PFSK-1 (cell line): ENCODE measurements at regions not wholly inside any gene's neighbourhood (a gene's known extent, or its start where the extent isn't known, plus 50 kb on each side); places are given as distances from the start of the nearest gene placed in this dataset.

ENCODE experiments used
- FOXP2 ChIP-seq: optimal IDR thresholded peaks from 2 replicates; pipeline ENCODE3; 2011; ENCODE audit warnings: borderline replicate concordance, control low read depth, inconsistent platforms; ENCODE audit not compliant: insufficient read depth; ENCODE audit errors: extremely low read length, extremely low read depth
- POLR2AphosphoS5 ChIP-seq: IDR thresholded peaks from 2 replicates; pipeline ENCODE4 v1.6.1; 2012; ENCODE audit warnings: low read depth, mild to moderate bottlenecking, control low read depth, low read length, moderate library complexity
- REST ChIP-seq, 2 experiments: IDR thresholded peaks; 2 replicates each; pipeline versions ENCODE4 v1.6.1 to v1.8.0; 2011 to 2012; ENCODE audit warnings: low read depth in 2 of 2, low read length in 2 of 2, control low read depth in 1 of 2, inconsistent platforms in 1 of 2, mild to moderate bottlenecking in 1 of 2, moderate library complexity in 1 of 2; ENCODE audit not compliant: insufficient read depth in 1 of 2
- SIN3A ChIP-seq: IDR thresholded peaks from 2 replicates; pipeline ENCODE4 v1.6.1; 2012; ENCODE audit warnings: mild to moderate bottlenecking, low read length, moderate library complexity, borderline replicate concordance; ENCODE audit not compliant: insufficient read depth
- TAF1 ChIP-seq: IDR thresholded peaks from 2 replicates; pipeline ENCODE4 v1.6.1; 2012; ENCODE audit warnings: low read length, control low read depth, borderline replicate concordance; ENCODE audit not compliant: insufficient read depth

DNA sequence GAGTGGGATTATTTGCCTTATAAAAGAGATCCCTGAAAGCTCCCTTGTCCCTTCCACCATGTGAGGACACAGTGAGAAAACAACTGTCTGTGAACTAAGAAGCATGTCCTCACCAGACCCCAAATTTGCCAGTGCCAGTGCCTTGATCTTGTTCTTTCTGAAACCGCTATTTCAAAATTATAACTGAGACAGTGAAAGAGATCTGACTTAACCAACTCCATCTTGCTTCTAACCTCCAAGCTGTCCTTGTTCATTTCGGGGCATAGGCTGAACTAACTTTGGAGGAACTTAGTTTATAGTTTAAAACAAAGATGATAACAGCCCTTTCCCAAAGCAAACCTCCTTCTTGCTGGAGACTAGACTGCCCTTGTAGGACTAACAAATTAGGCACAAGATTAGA, 563.9 kb downstream of the ADCYAP1 start:
- TF ChIP-seq SIN3A, result no peak

DNA sequence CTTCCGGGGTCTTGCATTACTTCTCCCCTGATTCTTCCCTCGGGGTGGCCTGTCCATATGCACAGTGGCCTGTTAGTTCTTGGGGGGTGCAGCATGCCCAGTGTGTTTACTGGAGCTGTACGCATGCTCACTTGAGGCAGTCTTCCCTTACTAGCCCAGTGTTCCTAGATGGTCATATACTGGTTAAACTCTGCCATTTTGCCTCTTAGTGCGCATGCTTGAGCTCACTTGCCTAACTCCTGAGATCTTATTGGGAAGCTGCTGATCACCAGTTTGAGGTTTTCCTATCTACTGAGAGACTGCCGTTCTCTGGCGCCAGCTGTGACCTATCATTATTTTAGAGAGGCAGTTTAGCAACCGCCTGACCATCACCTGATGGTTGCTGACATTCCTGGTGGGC, 571.2 kb downstream of the ADCYAP1 start:
- TF ChIP-seq FOXP2 (no peak), POLR2AphosphoS5 (no peak), SIN3A (no peak), REST (IDR thresholded peaks at IDR 0.05; ENCODE audit: insufficient read depth in 1 of 2, low read depth in 2 of 2, low read length in 2 of 2) (no peak), TAF1 (no peak)

DNA sequence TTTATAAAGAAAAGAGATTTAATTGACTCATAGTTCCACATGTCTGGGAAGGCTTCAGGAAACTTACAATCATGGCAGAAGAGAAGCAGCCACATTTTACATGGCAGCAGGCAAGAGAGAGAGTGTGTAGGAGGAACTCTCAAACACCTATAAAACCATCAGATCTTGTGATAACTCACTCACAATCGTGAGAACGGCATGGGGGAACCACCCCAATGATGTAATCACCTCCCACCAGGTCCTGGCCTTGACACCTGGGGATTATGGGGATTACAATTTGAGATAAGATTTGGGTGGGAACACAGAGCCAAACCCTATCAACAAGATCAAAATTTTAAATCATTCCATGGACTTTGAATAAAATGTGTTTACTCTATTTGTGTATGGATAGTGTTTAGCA, 575.6 kb downstream of the ADCYAP1 start:
- TF ChIP-seq SIN3A (no peak), REST (IDR thresholded peaks at IDR 0.05; ENCODE audit: insufficient read depth in 1 of 2, low read depth in 2 of 2, low read length in 2 of 2) (no peak), FOXP2 (no peak), TAF1 (no peak), POLR2AphosphoS5 (no peak)

GRCh38 chr18:1481577-1481976, 576.9 kb downstream of the ADCYAP1 start:
- TF ChIP-seq TAF1, result no peak
- TF ChIP-seq FOXP2, result no peak
- TF ChIP-seq REST (IDR thresholded peaks at IDR 0.05; ENCODE audit: insufficient read depth in 1 of 2, low read depth in 2 of 2, low read length in 2 of 2), result no peak
- no peak for TF ChIP-seq POLR2AphosphoS5
- no peak for TF ChIP-seq SIN3A

DNA sequence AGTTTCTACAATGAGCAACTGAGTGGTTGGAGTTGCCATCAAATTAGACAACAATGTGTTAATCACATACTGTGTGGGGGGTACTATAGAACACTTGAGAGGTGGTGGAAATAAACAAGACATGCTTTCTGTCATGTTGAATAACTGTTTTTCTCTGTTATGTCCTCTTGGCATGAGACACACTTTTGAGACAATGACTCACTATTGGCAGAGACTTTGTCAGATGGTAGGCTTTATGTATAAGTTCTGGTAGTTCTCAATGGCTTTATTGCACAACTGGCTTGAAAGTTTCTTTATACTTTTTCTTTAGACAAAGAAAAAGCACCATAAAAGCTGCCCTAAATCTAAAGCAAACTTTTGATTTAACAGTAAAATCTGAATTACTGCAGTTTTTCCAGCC, 578.7 kb downstream of the ADCYAP1 start:
- TF ChIP-seq FOXP2, result no peak
- no peak for TF ChIP-seq TAF1
- no peak for TF ChIP-seq POLR2AphosphoS5
- no peak for TF ChIP-seq SIN3A
- no peak for TF ChIP-seq REST (IDR thresholded peaks at IDR 0.05; ENCODE audit: insufficient read depth in 1 of 2, low read depth in 2 of 2, low read length in 2 of 2)
